Neural progenitor cell (in vitro differentiated cells): ENCODE measurements at regions not wholly inside any gene's neighbourhood (a gene's known extent, or its start where the extent isn't known, plus 50 kb on each side); places are given as distances from the start of the nearest gene placed in this dataset.
"Not testable (repeated sequence)": the region's sequence is repeated elsewhere in the genome, so short reads cannot be mapped to it uniquely, and the experiment has no call there.

ENCODE experiments used
- DNase-seq: peaks from one replicate; pipeline ENCODE4 v3.0.0-alpha.2; 2016; ENCODE audit warnings: low spot score
- H2AFZ ChIP-seq: fragments of 200-600 bp; sonication (generic); replicated peaks from 2 replicates; pipeline ENCODE4 v1.6.1; 2016; ENCODE audit warnings: antibody characterized with exemption
- H3F3A ChIP-seq: fragments of 200-600 bp; sonication (generic); 2 replicates; pipeline ENCODE4 v1.6.1; 2016; ENCODE audit warnings: antibody characterized with exemption, low read depth
- H3K27ac ChIP-seq: fragments of 200-600 bp; sonication (generic); 2 replicates; pipeline ENCODE4 v1.5.1; 2016; ENCODE audit warnings: mild to moderate bottlenecking
- H3K27me3 ChIP-seq: fragments of 200-600 bp; sonication (generic); 2 replicates; pipeline ENCODE4 v1.6.1; 2016; ENCODE audit warnings: mild to moderate bottlenecking, moderate library complexity
- H3K36me3 ChIP-seq: fragments of 200-600 bp; sonication (generic); 2 replicates; pipeline ENCODE4 v1.5.1; 2016
- H3K4me1 ChIP-seq: fragments of 200-600 bp; sonication (generic); 2 replicates; pipeline ENCODE4 v1.6.1; 2016; ENCODE audit warnings: mixed run types
- H3K4me2 ChIP-seq: fragments of 200-600 bp; sonication (generic); 2 replicates; pipeline ENCODE4 v1.6.1; 2016
- H3K4me3 ChIP-seq: fragments of 200-600 bp; sonication (generic); 2 replicates; pipeline ENCODE4 v1.5.1; 2016
- H3K79me2 ChIP-seq: fragments of 200-600 bp; sonication (generic); 2 replicates; pipeline ENCODE4 v1.6.1; 2016; ENCODE audit warnings: low read depth
- H3K9ac ChIP-seq: fragments of 200-600 bp; sonication (generic); 2 replicates; pipeline ENCODE4 v1.6.1; 2016
- H3K9me3 ChIP-seq: fragments of 200-600 bp; sonication (generic); 2 replicates; pipeline ENCODE4 v1.5.1; 2016; ENCODE audit warnings: low read depth
- H4K20me1 ChIP-seq: fragments of 200-600 bp; sonication (generic); 2 replicates; pipeline ENCODE4 v1.6.1; 2016; ENCODE audit warnings: low read depth
- H3K27ac Mint-ChIP-seq: 3 replicates; pipeline ENCODE4 v1.8.0; 2021; ENCODE audit warnings: mixed read lengths
- H3K27me3 Mint-ChIP-seq: 2 replicates; pipeline ENCODE4 v1.8.0; 2022; ENCODE audit warnings: low read depth, mild to moderate bottlenecking, inconsistent platforms, moderate library complexity, mixed read lengths; ENCODE audit not compliant: insufficient read depth
- H3K36me3 Mint-ChIP-seq: 3 replicates; pipeline ENCODE4 v1.8.0; 2021; ENCODE audit warnings: mixed read lengths
- H3K4me1 Mint-ChIP-seq: 3 replicates; pipeline ENCODE4 v1.8.0; 2021; ENCODE audit warnings: mixed read lengths
- H3K4me3 Mint-ChIP-seq: 3 replicates; pipeline ENCODE4 v1.8.0; 2021; ENCODE audit warnings: mild to moderate bottlenecking, moderate library complexity, mixed read lengths
- H3K9me3 Mint-ChIP-seq: 3 replicates; pipeline ENCODE4 v1.8.0; 2020; ENCODE audit warnings: mixed read lengths
- CTCF ChIP-seq: fragments of 200-600 bp; sonication (generic); IDR thresholded peaks from 2 replicates; pipeline ENCODE4 v1.5.1; 2017; ENCODE audit warnings: antibody characterized with exemption, mild to moderate bottlenecking
- EZH2 ChIP-seq: fragments of 200-600 bp; sonication (generic); IDR thresholded peaks from 2 replicates; pipeline ENCODE4 v1.6.1; 2017; ENCODE audit warnings: antibody characterized with exemption, mild to moderate bottlenecking, moderate library complexity
- EZH2phosphoT487 ChIP-seq: fragments of 200-600 bp; sonication (generic); IDR thresholded peaks from 2 replicates; pipeline ENCODE4 v1.6.1; 2017; ENCODE audit warnings: antibody characterized with exemption

- peaks cover 34% of the 10 kb centered on the region for H3K4me1 Mint-ChIP-seq
- Histone ChIP-seq H3K9me3 (no peaks in the 10 kb centered on the region), H3K4me1 (peaks cover 18% of the 10 kb centered on the region), H3K27me3 (no peaks in the 10 kb centered on the region), H3K27ac (no peak overlapping the region), H3K79me2 (no peaks in the 10 kb centered on the region), H4K20me1 (no peaks in the 10 kb centered on the region), H3K36me3 (no peaks in the 10 kb centered on the region), H3K9ac (no peak overlapping the region), H3K4me2 (no peak overlapping the region), H3F3A (peaks cover 15% of the 10 kb centered on the region), H2AFZ (no peak overlapping the region), H3K4me3 (no peak overlapping the region)
- no peak overlapping the region for H3K4me3 Mint-ChIP-seq
- DNase-seq = peak; percentile 36
- H3K9me3 Mint-ChIP-seq = peaks cover 2% of the 10 kb centered on the region
- no peak for TF ChIP-seq EZH2phosphoT487
- TF ChIP-seq EZH2 = no peak
- peak; percentile 57 for TF ChIP-seq CTCF
- peaks cover 3% of the 10 kb centered on the region for H3K27me3 Mint-ChIP-seq
- no peak overlapping the region for H3K27ac Mint-ChIP-seq
- no peaks in the 10 kb centered on the region for H3K36me3 Mint-ChIP-seq
These were observed 327.4 kb upstream of the CCL2 start for GRCh38 chr17:33927732-33928133.

GRCh38 chr17:33929181-33929724, 325.8 kb upstream of the CCL2 start:
- H3K27ac ChIP-seq = no peak overlapping the region

GRCh38 chr17:33931148-33931814, 323.8 kb upstream of the CCL2 start:
- H3F3A ChIP-seq = peaks cover 15% of the 10 kb centered on the region
- not testable (repeated sequence) for H3K4me2 ChIP-seq, H3K27ac Mint-ChIP-seq, H3K9me3 Mint-ChIP-seq, H3K4me3 ChIP-seq, H3K27ac ChIP-seq, H4K20me1 ChIP-seq, H3K36me3 ChIP-seq, H3K36me3 Mint-ChIP-seq, H3K27me3 ChIP-seq, H2AFZ ChIP-seq, H3K79me2 ChIP-seq, H3K9ac ChIP-seq, H3K9me3 ChIP-seq, H3K27me3 Mint-ChIP-seq, H3K4me3 Mint-ChIP-seq
- peaks cover 39% of the 10 kb centered on the region for H3K4me1 Mint-ChIP-seq
- DNase-seq = peak; percentile 9
- H3K4me1 ChIP-seq = peaks cover 18% of the 10 kb centered on the region

More at GRCh38 chr17:33929181-33929724, 325.8 kb upstream of the CCL2 start:
- Histone ChIP-seq H3K4me2 (peak overlapping the region; percentile 64), H3K4me3 (peak overlapping the region; percentile 17), H3K9ac (no peak overlapping the region), H3K27me3 (no peaks in the 10 kb centered on the region), H3F3A (peaks cover 15% of the 10 kb centered on the region), H3K9me3 (no peaks in the 10 kb centered on the region), H2AFZ (peak overlapping the region; percentile 44), H3K79me2 (no peaks in the 10 kb centered on the region), H4K20me1 (no peaks in the 10 kb centered on the region), H3K36me3 (no peaks in the 10 kb centered on the region), H3K4me1 (peaks cover 18% of the 10 kb centered on the region)
- TF ChIP-seq EZH2 = no peak
- no peak for TF ChIP-seq EZH2phosphoT487
- TF ChIP-seq CTCF = no peak
- H3K27me3 Mint-ChIP-seq = peaks cover 3% of the 10 kb centered on the region
- peak overlapping the region; percentile 44 for H3K4me3 Mint-ChIP-seq
- peaks cover 2% of the 10 kb centered on the region for H3K9me3 Mint-ChIP-seq
- H3K36me3 Mint-ChIP-seq = no peaks in the 10 kb centered on the region
- DNase-seq = peak; percentile 51
- peak overlapping the region; percentile 51 for H3K27ac Mint-ChIP-seq
- H3K4me1 Mint-ChIP-seq = peaks cover 45% of the 10 kb centered on the region

GRCh38 chr17:33932996-33933395, 322.1 kb upstream of the CCL2 start:
- no peak overlapping the region for H3K27ac Mint-ChIP-seq
- peak overlapping the region; percentile 26 for H3K4me3 Mint-ChIP-seq

More at GRCh38 chr17:33932996-33933395, 322.1 kb upstream of the CCL2 start:
- Mint-ChIP-seq H3K9me3 (peaks cover 2% of the 10 kb centered on the region), H3K27me3 (peaks cover 8% of the 10 kb centered on the region), H3K4me1 (peaks cover 41% of the 10 kb centered on the region), H3K36me3 (no peaks in the 10 kb centered on the region)
- TF ChIP-seq EZH2phosphoT487 (no peak), EZH2 (no peak), CTCF (no peak)
- Histone ChIP-seq H3K36me3 (no peaks in the 10 kb centered on the region), H4K20me1 (no peaks in the 10 kb centered on the region), H3K27me3 (no peaks in the 10 kb centered on the region), H3K79me2 (no peaks in the 10 kb centered on the region), H3K4me2 (no peak overlapping the region), H3K4me1 (peaks cover 21% of the 10 kb centered on the region), H3K27ac (no peak overlapping the region), H3K9ac (no peak overlapping the region), H3K9me3 (no peaks in the 10 kb centered on the region), H2AFZ (no peak overlapping the region), H3K4me3 (no peak overlapping the region), H3F3A (peaks cover 15% of the 10 kb centered on the region)
- no peak for DNase-seq
